Adrenal gland (tissue), 5 donors: ENCODE measurements at regions not wholly inside any gene's neighbourhood (a gene's known extent, or its start where the extent isn't known, plus 50 kb on each side); places are given as distances from the start of the nearest gene placed in this dataset.

Experiments used
- POLR2A ChIP-seq, 2 donors: fragments of 450-650 bp; IDR thresholded peaks; one replicate each; pipeline ENCODE4 v1.6.1; 2017; ENCODE audit warnings: antibody characterized with exemption in 2 of 2, mild to moderate bottlenecking in 2 of 2, moderate library complexity in 1 of 2
- TF ChIP-seq, protein P1 (sequence below), 6 experiments: fragments of 450-650 bp in 4 of 6; fragments of 200-600 bp in 2 of 6; sonication (generic) in 1 of 6; IDR thresholded peaks; 1 replicate in 5 of 6; 2 replicates in 1 of 6; pipeline versions ENCODE4 v1.5.1 to v1.8.0; 2016 to 2021; ENCODE audit warnings: antibody characterized with exemption in 6 of 6, mild to moderate bottlenecking in 2 of 6, moderate library complexity in 1 of 6
- donor health status: DM: no; HTN: no; CAD: no.

DNA sequence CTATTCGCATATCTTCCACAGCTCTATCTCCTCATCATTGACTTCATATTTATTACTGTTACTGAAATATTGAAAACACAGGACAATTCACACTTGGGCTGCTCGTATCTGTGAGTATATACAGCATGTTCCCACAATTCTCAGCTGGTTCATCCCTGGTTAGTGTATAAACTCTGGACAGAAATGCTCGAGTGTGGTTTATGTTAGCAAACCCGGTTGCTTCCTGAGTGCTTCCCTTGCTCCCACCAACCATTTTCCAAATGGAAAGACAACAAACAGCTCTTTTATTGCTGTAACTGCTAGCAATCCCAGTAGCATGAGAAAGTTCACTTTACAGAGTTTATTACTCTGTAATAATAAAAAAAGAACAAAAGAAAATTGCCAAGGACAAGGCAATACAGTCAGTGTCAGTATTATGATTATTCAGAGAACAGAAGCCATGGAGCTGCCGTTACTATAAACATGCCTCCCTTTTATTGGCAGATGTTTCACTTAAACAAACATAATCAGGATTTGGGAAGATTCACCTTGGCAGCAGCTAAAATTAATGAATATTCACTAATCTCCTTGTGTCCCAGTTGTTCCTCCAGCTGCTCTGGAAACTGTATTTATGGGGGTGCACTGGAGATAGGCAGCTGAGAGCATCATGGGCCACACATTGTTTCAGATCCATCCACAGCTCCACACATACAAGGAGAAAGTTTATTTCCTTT lies 134.1 kb upstream of the GUCY1A1 start:
- TF ChIP-seq, protein P1, sequence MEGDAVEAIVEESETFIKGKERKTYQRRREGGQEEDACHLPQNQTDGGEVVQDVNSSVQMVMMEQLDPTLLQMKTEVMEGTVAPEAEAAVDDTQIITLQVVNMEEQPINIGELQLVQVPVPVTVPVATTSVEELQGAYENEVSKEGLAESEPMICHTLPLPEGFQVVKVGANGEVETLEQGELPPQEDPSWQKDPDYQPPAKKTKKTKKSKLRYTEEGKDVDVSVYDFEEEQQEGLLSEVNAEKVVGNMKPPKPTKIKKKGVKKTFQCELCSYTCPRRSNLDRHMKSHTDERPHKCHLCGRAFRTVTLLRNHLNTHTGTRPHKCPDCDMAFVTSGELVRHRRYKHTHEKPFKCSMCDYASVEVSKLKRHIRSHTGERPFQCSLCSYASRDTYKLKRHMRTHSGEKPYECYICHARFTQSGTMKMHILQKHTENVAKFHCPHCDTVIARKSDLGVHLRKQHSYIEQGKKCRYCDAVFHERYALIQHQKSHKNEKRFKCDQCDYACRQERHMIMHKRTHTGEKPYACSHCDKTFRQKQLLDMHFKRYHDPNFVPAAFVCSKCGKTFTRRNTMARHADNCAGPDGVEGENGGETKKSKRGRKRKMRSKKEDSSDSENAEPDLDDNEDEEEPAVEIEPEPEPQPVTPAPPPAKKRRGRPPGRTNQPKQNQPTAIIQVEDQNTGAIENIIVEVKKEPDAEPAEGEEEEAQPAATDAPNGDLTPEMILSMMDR (IDR thresholded peaks at IDR 0.05), result no peak
- TF ChIP-seq POLR2A (IDR thresholded peaks at IDR 0.05), result no peak
